Coronary artery (tissue), 2 donors: ENCODE measurements at regions not wholly inside any gene's neighbourhood (a gene's known extent, or its start where the extent isn't known, plus 50 kb on each side); places are given as distances from the start of the nearest gene placed in this dataset.

ENCODE experiments used
- DNase-seq: peaks from one replicate; pipeline ENCODE4 v3.0.0-alpha.2; 2017; ENCODE audit warnings: low spot score
- H3K27ac ChIP-seq, 2 donors: fragments of 200-600 bp; sonication (generic); one replicate each; pipeline ENCODE4 v1.5.1; 2016 to 2019
- H3K4me3 ChIP-seq: fragments of 200-600 bp; sonication (generic); 2 replicates; pipeline ENCODE4 v1.5.1; 2016; ENCODE audit warnings: mild to moderate bottlenecking, moderate library complexity
- TF ChIP-seq, protein P1 (sequence below): fragments of 200-600 bp; sonication (generic); IDR thresholded peaks from one replicate; pipeline ENCODE4 v1.5.1; 2019; ENCODE audit warnings: antibody characterized with exemption

DNA sequence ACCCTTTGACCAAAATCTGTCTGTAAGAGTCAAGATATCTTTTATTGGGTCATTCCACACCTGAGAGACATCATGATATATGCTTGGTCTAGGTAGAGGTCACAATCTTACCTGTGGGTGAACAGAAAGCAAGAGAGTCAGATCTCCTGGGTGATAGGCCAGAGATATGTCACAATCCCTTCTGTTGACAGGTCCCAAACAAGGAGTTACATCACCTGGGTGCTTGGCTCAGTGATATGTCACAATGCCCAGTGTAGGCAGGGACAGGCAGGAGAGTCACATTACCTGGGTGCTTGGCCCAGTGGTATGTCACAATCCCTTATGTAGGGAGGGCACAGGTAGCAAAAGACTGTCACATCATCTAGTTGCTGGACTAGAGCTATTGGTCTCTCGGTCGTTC is 1991.2 kb downstream of the TP53TG3F start:
- TF ChIP-seq, protein P1, sequence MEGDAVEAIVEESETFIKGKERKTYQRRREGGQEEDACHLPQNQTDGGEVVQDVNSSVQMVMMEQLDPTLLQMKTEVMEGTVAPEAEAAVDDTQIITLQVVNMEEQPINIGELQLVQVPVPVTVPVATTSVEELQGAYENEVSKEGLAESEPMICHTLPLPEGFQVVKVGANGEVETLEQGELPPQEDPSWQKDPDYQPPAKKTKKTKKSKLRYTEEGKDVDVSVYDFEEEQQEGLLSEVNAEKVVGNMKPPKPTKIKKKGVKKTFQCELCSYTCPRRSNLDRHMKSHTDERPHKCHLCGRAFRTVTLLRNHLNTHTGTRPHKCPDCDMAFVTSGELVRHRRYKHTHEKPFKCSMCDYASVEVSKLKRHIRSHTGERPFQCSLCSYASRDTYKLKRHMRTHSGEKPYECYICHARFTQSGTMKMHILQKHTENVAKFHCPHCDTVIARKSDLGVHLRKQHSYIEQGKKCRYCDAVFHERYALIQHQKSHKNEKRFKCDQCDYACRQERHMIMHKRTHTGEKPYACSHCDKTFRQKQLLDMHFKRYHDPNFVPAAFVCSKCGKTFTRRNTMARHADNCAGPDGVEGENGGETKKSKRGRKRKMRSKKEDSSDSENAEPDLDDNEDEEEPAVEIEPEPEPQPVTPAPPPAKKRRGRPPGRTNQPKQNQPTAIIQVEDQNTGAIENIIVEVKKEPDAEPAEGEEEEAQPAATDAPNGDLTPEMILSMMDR, result no peak
- H3K27ac ChIP-seq, result no peak overlapping the region
- DNase-seq, result no peak
- no peak overlapping the region for H3K4me3 ChIP-seq

DNA sequence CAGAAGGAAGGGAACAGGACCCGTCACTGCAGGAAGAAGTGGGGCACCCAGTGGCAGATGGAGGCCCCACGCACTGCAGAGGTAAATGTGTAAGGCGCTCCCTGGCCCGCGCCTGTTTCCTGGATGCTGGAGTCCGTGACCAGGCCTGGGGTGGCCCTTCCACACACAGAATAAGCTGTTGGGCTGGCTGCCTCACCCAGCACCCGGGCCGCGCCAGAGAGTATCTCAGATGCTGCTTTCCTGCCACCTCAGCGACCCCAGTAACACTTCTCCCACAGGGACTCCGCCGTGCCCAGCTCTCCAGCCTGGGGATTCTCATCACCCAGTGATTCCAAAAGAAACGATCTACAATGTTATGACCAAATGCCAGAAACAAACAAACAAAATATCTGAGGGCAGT is 1993.1 kb downstream of the TP53TG3F start:
- Histone ChIP-seq H3K27ac (no peak overlapping the region), H3K4me3 (no peak overlapping the region)
- TF ChIP-seq, protein P1, result no peak
- no peak for DNase-seq

DNA sequence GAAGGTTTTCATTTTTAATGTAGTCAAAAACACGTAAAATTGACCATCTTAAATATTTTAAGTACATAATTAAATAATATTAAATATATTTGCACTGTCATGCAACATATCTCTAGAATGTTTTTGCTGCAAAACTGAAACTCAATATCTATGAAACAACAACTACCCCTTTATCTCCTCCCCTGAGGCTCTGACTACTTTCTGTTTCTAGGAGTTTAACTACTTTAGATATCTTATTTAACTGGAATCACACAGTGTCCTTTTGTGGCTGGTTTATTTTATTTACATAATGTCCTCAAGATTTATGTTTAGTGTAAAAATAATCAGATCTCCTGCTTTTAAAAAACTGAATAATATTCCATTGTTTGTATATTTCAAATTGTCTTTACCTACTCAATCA is 2003.9 kb downstream of the TP53TG3F start:
- TF ChIP-seq, protein P1, result no peak
- no peak for DNase-seq
- H3K4me3 ChIP-seq, result no peak overlapping the region
- no peak overlapping the region for H3K27ac ChIP-seq

DNA sequence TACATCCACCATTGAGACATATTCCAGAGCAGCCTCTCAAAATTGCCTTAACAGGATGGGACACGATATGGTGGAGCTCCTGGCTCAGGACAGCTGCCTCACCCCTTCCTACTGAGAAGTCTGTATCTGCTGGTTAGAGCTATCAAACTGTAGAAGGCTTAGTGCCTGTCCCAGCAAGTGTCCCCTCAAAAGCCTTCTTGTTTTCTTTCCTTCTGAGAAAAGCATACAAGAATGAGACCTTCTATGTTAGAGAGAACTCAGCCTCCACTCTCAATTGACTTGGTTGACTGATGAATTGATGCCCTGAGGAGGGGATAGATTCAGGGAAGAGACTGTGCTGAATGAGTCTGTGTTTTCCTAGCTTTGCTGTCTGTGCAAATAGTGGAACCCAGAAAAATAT is 2020.9 kb downstream of the TP53TG3F start:
- TF ChIP-seq, protein P1, result no peak
- no peak for DNase-seq

DNA sequence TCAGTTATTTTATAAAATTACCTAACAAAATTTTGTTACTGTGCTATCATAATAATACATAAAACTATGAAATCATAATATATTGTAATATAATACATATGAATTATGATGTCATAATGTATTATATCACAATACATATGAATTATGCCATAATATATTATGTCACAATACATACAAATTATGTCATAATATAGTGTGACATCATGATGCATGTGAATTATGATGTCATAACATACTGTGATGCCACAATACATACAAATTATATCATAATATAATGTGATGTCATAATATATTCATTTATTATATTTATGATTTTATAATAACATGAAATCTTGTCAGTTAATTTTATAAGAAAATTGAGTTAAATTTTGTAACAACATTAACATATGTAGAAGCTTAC is 2021.6 kb downstream of the TP53TG3F start:
- Histone ChIP-seq H3K4me3 (no peak overlapping the region), H3K27ac (no peak overlapping the region)
- TF ChIP-seq, protein P1, result no peak
- no peak for DNase-seq

More for the DNA sequence above, 2020.9 kb downstream of the TP53TG3F start:
- Histone ChIP-seq H3K27ac (no peak overlapping the region), H3K4me3 (no peak overlapping the region)

DNA sequence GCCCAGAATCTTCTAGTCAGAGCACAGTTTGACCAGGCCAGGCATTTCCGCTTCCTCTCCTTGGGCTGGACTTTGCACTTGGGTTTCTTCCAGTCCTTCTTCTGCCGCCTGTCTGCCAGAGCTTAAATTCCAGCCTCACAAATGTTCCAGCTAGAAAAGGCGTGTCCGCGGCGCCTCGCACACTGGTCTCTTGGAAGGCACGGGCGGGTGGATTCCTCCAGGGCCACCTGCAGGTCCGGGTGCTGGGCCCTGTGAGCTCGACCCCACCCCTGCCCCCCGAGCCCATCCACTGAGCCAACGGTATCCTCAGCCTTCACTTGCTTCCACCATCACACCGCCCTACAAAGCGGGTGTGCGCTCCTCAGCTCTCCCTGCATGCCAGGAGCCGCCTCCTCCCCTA is 2026.5 kb downstream of the TP53TG3F start:
- TF ChIP-seq, protein P1, result no peak
- H3K4me3 ChIP-seq, result no peak overlapping the region
- DNase-seq, result no peak
- H3K27ac ChIP-seq, result no peak overlapping the region

DNA sequence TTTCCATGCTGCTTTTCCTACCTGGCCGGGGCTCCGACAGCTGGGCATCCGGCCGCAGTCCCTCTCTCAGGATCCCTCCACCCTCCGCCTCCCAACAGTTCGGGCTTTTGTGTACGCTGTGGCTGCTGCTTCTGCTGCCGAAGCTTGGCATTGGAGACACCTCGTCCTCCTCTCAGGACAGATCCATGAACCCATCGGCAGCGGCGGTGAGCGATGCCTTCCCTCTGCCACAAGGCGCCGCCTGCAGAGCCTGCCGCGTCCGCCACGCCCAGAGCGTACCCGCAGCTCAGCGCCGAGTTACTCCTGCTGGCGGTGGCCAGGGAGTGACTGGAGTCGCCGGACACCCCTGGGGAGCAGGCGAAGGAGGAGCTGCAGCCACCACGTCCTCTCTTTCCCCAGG is 2032.8 kb downstream of the TP53TG3F start:
- no peak overlapping the region for H3K4me3 ChIP-seq
- DNase-seq, result no peak

More for the DNA sequence above, 2032.8 kb downstream of the TP53TG3F start:
- H3K27ac ChIP-seq, result no peak overlapping the region
- TF ChIP-seq, protein P1, result no peak
